ENCODE measurements at regions not wholly inside any gene's neighbourhood (a gene's known extent, or its start where the extent isn't known, plus 50 kb on each side); places are given as distances from the start of the nearest gene placed in this dataset.

DNA sequence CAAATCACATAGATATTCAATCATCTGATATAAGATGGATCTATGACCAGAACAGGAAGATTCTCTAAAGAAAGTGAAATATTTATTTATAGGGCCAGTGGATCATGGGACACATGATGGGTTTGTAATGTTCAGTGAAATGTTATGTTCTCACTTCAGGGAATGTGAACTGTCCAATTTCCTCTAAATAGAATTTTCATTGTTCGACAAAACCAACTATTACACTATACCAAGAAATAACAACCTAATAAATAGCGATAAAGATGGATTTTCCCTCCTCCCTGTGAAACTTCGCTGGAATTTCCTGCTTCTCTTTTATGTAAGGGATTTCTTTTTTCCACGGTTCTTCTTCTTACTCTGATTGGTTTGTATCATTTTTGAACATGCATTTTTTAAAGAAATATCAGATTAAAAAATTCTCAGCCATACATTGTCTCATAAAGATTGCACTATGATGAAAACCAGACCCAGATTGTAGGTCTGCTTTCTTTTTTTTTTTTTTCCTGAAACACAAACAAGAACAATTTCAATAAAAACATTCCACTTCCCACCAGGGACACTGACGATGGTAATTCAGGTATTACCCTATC is 139.8 kb upstream of the ZEB1 start (continued):
- TF ChIP-seq, protein P1, sequence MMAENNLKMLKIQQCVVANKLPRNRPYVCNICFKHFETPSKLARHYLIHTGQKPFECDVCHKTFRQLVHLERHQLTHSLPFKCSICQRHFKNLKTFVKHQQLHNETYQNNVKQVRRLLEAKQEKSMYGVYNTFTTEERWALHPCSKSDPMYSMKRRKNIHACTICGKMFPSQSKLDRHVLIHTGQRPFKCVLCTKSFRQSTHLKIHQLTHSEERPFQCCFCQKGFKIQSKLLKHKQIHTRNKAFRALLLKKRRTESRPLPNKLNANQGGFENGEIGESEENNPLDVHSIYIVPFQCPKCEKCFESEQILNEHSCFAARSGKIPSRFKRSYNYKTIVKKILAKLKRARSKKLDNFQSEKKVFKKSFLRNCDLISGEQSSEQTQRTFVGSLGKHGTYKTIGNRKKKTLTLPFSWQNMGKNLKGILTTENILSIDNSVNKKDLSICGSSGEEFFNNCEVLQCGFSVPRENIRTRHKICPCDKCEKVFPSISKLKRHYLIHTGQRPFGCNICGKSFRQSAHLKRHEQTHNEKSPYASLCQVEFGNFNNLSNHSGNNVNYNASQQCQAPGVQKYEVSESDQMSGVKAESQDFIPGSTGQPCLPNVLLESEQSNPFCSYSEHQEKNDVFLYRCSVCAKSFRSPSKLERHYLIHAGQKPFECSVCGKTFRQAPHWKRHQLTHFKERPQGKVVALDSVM (CRISPR knock-in tag; IDR thresholded peaks at IDR 0.05) = no peak
- TF ChIP-seq ZNF441 (CRISPR knock-in tag; IDR thresholded peaks at IDR 0.05; ENCODE audit: borderline replicate concordance) (no peak), ZNF614 (CRISPR knock-in tag; IDR thresholded peaks at IDR 0.05; ENCODE audit: borderline replicate concordance) (no peak), AGO2 (optimal IDR thresholded peaks at IDR 0.05; ENCODE audit: low read depth, low read length) (no peak), TP53 (CRISPR knock-in tag; conservative IDR thresholded peaks at IDR 0.05) (no peak), TOPORS (CRISPR knock-in tag; IDR thresholded peaks at IDR 0.05) (no peak), DNMT3B (CRISPR knock-in tag; conservative IDR thresholded peaks at IDR 0.05) (no peak)

DNA sequence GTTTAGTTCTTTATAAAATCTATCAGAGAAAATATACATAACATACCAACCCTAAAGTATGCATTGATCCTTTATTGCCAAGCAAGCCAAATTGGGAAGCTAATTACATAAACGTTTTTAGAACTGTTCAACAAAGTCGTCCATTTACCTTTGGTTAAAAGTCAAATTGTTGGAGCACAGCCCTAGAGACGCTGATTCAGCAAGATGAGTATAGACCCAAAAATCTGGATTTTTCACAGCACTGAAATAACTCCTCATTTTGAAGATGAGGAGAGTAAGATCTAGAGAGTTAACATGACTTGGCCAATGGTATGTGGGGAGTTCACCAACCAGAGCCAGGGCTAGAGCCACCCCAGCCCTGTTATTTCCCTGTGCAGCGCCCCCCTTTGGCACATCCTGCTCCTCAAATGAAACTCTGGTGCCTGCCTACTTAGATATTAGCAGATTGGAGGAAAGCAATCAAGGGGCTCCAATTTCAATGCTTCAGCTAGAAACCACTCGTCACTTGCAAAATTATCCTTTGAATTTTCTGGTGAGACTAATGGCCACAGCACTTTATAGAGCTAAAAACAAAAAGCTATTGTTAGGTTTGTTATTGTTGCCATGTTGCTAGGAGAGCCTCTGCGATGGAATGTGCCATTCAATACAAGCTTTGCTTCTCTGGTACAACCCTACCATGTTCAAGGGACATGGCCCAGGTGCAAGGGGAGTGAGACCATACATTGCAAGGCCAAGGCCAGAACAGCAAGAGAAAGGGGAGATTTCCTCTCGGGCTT is 132.6 kb upstream of the ZEB1 start:
- no peak overlapping the region for H3K9ac ChIP-seq (ENCODE audit: insufficient read depth, low read depth, low read length)
- BruUV-seq (replicated peaks) = no TSS peak
- no peaks in the 10 kb centered on the region for H3K9me3 ChIP-seq (ENCODE audit: low read length)
- no peaks in the 10 kb centered on the region for H3K4me1 ChIP-seq (ENCODE audit: insufficient read depth, low read length)
- H3K4me2 ChIP-seq (ENCODE audit: low read depth, low read length) = no peak overlapping the region
- TF ChIP-seq ONECUT2 (CRISPR knock-in tag; IDR thresholded peaks at IDR 0.05) (no peak), MAFK (conservative IDR thresholded peaks at IDR 0.05 in 1 of 2, IDR thresholded peaks at IDR 0.05 in 1 of 2; ENCODE audit: low read length in 2 of 2) (peak in 1 of 2 experiments; percentile 67; a peak in 3 of 4 replicates), NFATC3 (CRISPR knock-in tag; IDR thresholded peaks at IDR 0.05) (no peak), ZNF883 (CRISPR knock-in tag; IDR thresholded peaks at IDR 0.05; ENCODE audit: not compliant biosample characterization) (no peak), RFX1 (IDR thresholded peaks at IDR 0.05) (peak; percentile 17; the same call in 1 of the 2 replicates), ZNF775 (CRISPR knock-in tag; IDR thresholded peaks at IDR 0.05; ENCODE audit: borderline replicate concordance) (no peak), IKZF1 (IDR thresholded peaks at IDR 0.05) (no peak), MAFF (IDR thresholded peaks at IDR 0.05; ENCODE audit: low read depth, low read length) (peak; percentile 36; the same call in 1 of the 2 replicates)
- peak; percentile 8 for DNase-seq (ENCODE audit: low spot score)
- no peaks in the 10 kb centered on the region for H3K79me2 ChIP-seq (ENCODE audit: insufficient read depth, low read length)
- H3K27me3 ChIP-seq (ENCODE audit: control insufficient read depth in 1 of 2, insufficient read depth in 2 of 2, low read length in 2 of 2) = peaks cover 0 to 6% of the 10 kb centered on the region in 2 experiments; a peak in 1 of 5 replicates
- H3K27ac ChIP-seq (ENCODE audit: extremely low read length, insufficient read depth, low read length) = no peak overlapping the region
- no peak for FAIRE-seq
- no peak for ATAC-seq
- 0% methylated on average over 7 of the region's 7 CpGs for WGBS (ENCODE audit: low lambda C conversion rate)
- H3K4me3 ChIP-seq (replicated peaks in 1 of 3; ENCODE audit: insufficient read depth in 1 of 3, low read depth in 2 of 3, low read length in 3 of 3) = no peak overlapping the region
- H2AFZ ChIP-seq (ENCODE audit: low read length) = no peak overlapping the region
- intact Hi-C loops (cut with micrococcal nuclease; ENCODE audit: unreplicated experiment) (no loop called here), in situ Hi-C loops (cut with HindIII; ENCODE audit: extremely low pct_ligation_motif_present, low pct_unique_long_range_greater_than_20kb) (no loop called here)
- POLR2A ChIA-PET = no interaction called here
- no peaks in the 10 kb centered on the region for H4K20me1 ChIP-seq (ENCODE audit: insufficient read depth, low read length)
- H3K36me3 ChIP-seq (replicated peaks in 1 of 2; ENCODE audit: control insufficient read depth in 1 of 2, insufficient read depth in 2 of 2, low read length in 2 of 2) = no peaks in the 10 kb centered on the region
- CTCF ChIA-PET (ENCODE audit: low intra/inter-chr PET ratio, low total read pairs) = no interaction called here
